GM12878 (cell line): ENCODE measurements at regions not wholly inside any gene's neighbourhood (a gene's known extent, or its start where the extent isn't known, plus 50 kb on each side); places are given as distances from the start of the nearest gene placed in this dataset.

ENCODE experiments used
- ATAC-seq: fragments of 200-7000 bp; cut with Tn5 transposase; 3 replicates; pipeline ENCODE4 v1.9.1; 2020; ENCODE audit warnings: mild to moderate bottlenecking, moderate library complexity
- BruUV-seq: library from RNA; stranded (reverse); fragments of 400-500 nt; replicated peaks from 2 replicates; lab custom pipeline; 2021; lab: Mats Ljungman, UMichigan
- CTCF ChIA-PET: fragments of 300-600 bp; sonication (Branson Sonifier 250); formaldehyde crosslinking; extraction: SDS; loops from one replicate; lab custom pipeline; 2021; ENCODE audit warnings: inconsistent platforms; lab: Yijun Ruan, JAX
- POLR2A ChIA-PET: fragments of 350-600 bp; formaldehyde crosslinking; extraction: SDS; loops from one replicate; lab custom pipeline; 2021; ENCODE audit warnings: inconsistent platforms; lab: Charles Lee
- RAD21 ChIA-PET: fragments of 300-600 bp; sonication (Branson Sonifier 250); formaldehyde crosslinking; loops from one replicate; lab custom pipeline; 2023; ENCODE audit warnings: antibody characterized with exemption; ENCODE audit not compliant: unreplicated experiment; lab: Charles Lee
- SMC1A ChIA-PET: fragments of 300-600 bp; sonication (Branson Sonifier 250); formaldehyde crosslinking; loops from one replicate; lab custom pipeline; 2023; ENCODE audit not compliant: unreplicated experiment, uncharacterized antibody; lab: Charles Lee
- DNase-seq: peaks from one replicate; pipeline ENCODE4 v3.0.0-alpha.2; 2011; ENCODE audit warnings: low read depth, low spot score
- FAIRE-seq: peaks from 3 replicates; lab custom pipeline; 2011; peaks lifted over from hg19 to GRCh38; lab: Jason Lieb, UNC
- H2AFZ ChIP-seq: 2 replicates; pipeline ENCODE4 v1.6.0; 2011; ENCODE audit warnings: low read depth, low read length, control low read depth; ENCODE audit not compliant: control insufficient read depth
- H3K27ac ChIP-seq: 2 replicates; pipeline ENCODE4 v1.5.1; 2011; ENCODE audit warnings: control low read depth; ENCODE audit not compliant: control insufficient read depth, insufficient read depth
- H3K27me3 ChIP-seq, 2 experiments: replicated peaks in 1 of 2; 2 replicates each; pipeline versions ENCODE4 v1.6.0 to v1.6.1; 2011; ENCODE audit warnings: low read length in 1 of 2; ENCODE audit not compliant: control insufficient read depth in 2 of 2, insufficient read depth in 2 of 2
- H3K36me3 ChIP-seq, 2 experiments: 2 replicates each; pipeline ENCODE4 v1.5.1; 2011; ENCODE audit warnings: low read length in 1 of 2; ENCODE audit not compliant: control insufficient read depth in 2 of 2, insufficient read depth in 2 of 2
- H3K4me1 ChIP-seq: 2 replicates; pipeline ENCODE4 v1.6.1; 2011; ENCODE audit warnings: mild to moderate bottlenecking, low read length, moderate library complexity, mixed read lengths; ENCODE audit not compliant: control insufficient read depth, insufficient read depth
- H3K4me2 ChIP-seq: 2 replicates; pipeline ENCODE4 v1.6.0; 2011; ENCODE audit warnings: control low read depth; ENCODE audit not compliant: control insufficient read depth, insufficient read depth
- H3K4me3 ChIP-seq: fragments of 200-600 bp; sonication (generic); 2 replicates; pipeline ENCODE4 v1.5.1; 2016
- H3K79me2 ChIP-seq: 2 replicates; pipeline ENCODE4 v1.6.0; 2011; ENCODE audit warnings: low read length; ENCODE audit not compliant: control insufficient read depth, insufficient read depth
- H3K9ac ChIP-seq: 2 replicates; pipeline ENCODE4 v1.8.0; 2011; ENCODE audit warnings: low read length, control low read depth, mixed read lengths; ENCODE audit not compliant: control insufficient read depth, insufficient read depth
- H3K9me3 ChIP-seq: replicated peaks from 3 replicates; pipeline ENCODE4 v1.5.1; 2011; ENCODE audit warnings: mild to moderate bottlenecking, low read length; ENCODE audit not compliant: control insufficient read depth, insufficient read depth
- H4K20me1 ChIP-seq: 2 replicates; pipeline ENCODE4 v1.6.0; 2011; ENCODE audit not compliant: control insufficient read depth, insufficient read depth
- JUND ChIP-seq: IDR thresholded peaks from 2 replicates; pipeline ENCODE4 v1.6.1; 2012; ENCODE audit warnings: low read depth, mild to moderate bottlenecking, low read length, improper control_type of control experiment, moderate library complexity
- STAT3 ChIP-seq: IDR thresholded peaks from 2 replicates; pipeline ENCODE4 v1.6.1; 2011; ENCODE audit warnings: low read depth, low read length, improper control_type of control experiment
- SUZ12 ChIP-seq: fragments of 200-600 bp; sonication (generic); IDR thresholded peaks from one replicate; pipeline ENCODE4 v1.6.1; 2018; ENCODE audit warnings: antibody characterized with exemption, mild to moderate bottlenecking; ENCODE audit not compliant: unreplicated experiment
- TCF3 ChIP-seq: IDR thresholded peaks from 2 replicates; pipeline ENCODE4 v1.6.1; 2012; ENCODE audit warnings: low read depth, mild to moderate bottlenecking, low read length, borderline replicate concordance; ENCODE audit not compliant: insufficient read depth
- TCF7 ChIP-seq: IDR thresholded peaks from 2 replicates; pipeline ENCODE4 v1.6.1; 2014; ENCODE audit warnings: antibody characterized with exemption, borderline replicate concordance
- WGBS: methylation state at CpG from one replicate; pipeline ENCODE4 v1.1.6; 2016; ENCODE audit warnings: low lambda C conversion rate; ENCODE audit not compliant: insufficient replicate concordance, insufficient coverage; ENCODE audit errors: missing lambda C conversion rate; 5-methylcytosine and 5-hydroxymethylcytosine counted together
- in situ Hi-C: fragments of 300-500 bp; cut with MboI; formaldehyde crosslinking; loops from 9 replicates; pipeline ENCODE4 v1.14.3; 2018; ENCODE audit warnings: mixed read lengths
- intact Hi-C: fragments of 100-400 bp; cut with micrococcal nuclease; formaldehyde crosslinking; loops from one replicate; pipeline ENCODE4 v1.14.2; 2022; ENCODE audit not compliant: unreplicated experiment
- TF ChIP-seq, protein P1 (sequence below): IDR thresholded peaks from 2 replicates; pipeline ENCODE4 v1.6.1; 2011; ENCODE audit warnings: low read depth, mild to moderate bottlenecking, low read length, moderate library complexity, borderline replicate concordance; ENCODE audit errors: extremely low read depth

- Histone ChIP-seq H3K9ac (no peak overlapping the region), H3K4me2 (no peak overlapping the region), H3K9me3 (no peaks in the 10 kb centered on the region), H3K36me3 (no peaks in the 10 kb centered on the region), H3K4me3 (no peak overlapping the region), H2AFZ (no peak overlapping the region), H3K27me3 (no peaks in the 10 kb centered on the region), H4K20me1 (no peaks in the 10 kb centered on the region), H3K27ac (no peak overlapping the region), H3K79me2 (no peaks in the 10 kb centered on the region), H3K4me1 (no peaks in the 10 kb centered on the region)
- no peak for DNase-seq
- WGBS: 11% methylated on average over 2 of the region's 2 CpGs
- RAD21 ChIA-PET: no interaction called here
- BruUV-seq: no TSS peak
- POLR2A ChIA-PET: no interaction called here
- intact Hi-C loops (no loop called here), in situ Hi-C loops (no loop called here)
- SMC1A ChIA-PET: no interaction called here
- TF ChIP-seq STAT3 (no peak), JUND (no peak), TCF3 (no peak)
- TF ChIP-seq, protein P1, sequence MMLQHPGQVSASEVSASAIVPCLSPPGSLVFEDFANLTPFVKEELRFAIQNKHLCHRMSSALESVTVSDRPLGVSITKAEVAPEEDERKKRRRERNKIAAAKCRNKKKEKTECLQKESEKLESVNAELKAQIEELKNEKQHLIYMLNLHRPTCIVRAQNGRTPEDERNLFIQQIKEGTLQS: no peak
- FAIRE-seq: no peak
- no peak for ATAC-seq
- CTCF ChIA-PET: no interaction called here
These were observed 132.8 kb upstream of the ECI2 start for GRCh38 chr6:4268171-4268570.

DNA sequence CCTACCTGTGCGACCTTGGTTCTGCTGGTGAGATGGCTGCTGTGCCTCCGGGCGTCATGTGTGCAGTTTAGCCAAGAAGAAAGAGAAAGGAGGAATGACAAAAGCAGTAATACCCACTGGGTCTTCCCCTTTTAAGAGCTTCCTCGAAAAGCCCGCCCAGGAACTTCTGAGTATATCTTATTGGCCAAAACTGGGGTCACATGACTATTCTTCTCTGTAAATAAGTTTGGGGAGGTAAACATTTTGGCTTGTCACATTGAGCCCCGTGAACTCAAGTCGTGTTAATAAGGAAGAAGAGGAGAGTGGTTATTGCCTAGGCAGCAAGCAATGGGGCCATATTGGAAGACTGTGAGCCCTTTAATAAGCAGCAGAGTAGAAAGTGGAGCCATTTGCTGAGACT, 130.4 kb upstream of the ECI2 start:
- H3K27me3 ChIP-seq: no peaks in the 10 kb centered on the region
- ATAC-seq: no peak
- RAD21 ChIA-PET: no interaction called here
- no peak for DNase-seq
- no peaks in the 10 kb centered on the region for H3K9me3 ChIP-seq
- SMC1A ChIA-PET: no interaction called here
- H4K20me1 ChIP-seq: no peaks in the 10 kb centered on the region
- POLR2A ChIA-PET: no interaction called here
- H3K4me1 ChIP-seq: no peaks in the 10 kb centered on the region
- H3K9ac ChIP-seq: no peak overlapping the region
- in situ Hi-C loops (no loop called here), intact Hi-C loops (no loop called here)
- CTCF ChIA-PET: no interaction called here
- no TSS peak for BruUV-seq
- H3K4me3 ChIP-seq: no peak overlapping the region
- no peak overlapping the region for H2AFZ ChIP-seq
- no peaks in the 10 kb centered on the region for H3K36me3 ChIP-seq
- TF ChIP-seq TCF7: no peak
- TF ChIP-seq SUZ12: no peak
- FAIRE-seq: no peak
- H3K27ac ChIP-seq: no peak overlapping the region
- H3K79me2 ChIP-seq: no peaks in the 10 kb centered on the region
- 28% methylated on average over 7 of the region's 7 CpGs for WGBS
- no peak overlapping the region for H3K4me2 ChIP-seq
